HG03460 (cell line): ENCODE measurements at regions not wholly inside any gene's neighbourhood (a gene's known extent, or its start where the extent isn't known, plus 50 kb on each side); places are given as distances from the start of the nearest gene placed in this dataset.

Source experiments
- ATAC-seq: cut with Tn5 transposase; IDR thresholded peaks from one replicate; pipeline ENCODE4 v1.9.1; 2021; ENCODE audit not compliant: unreplicated experiment

DNA sequence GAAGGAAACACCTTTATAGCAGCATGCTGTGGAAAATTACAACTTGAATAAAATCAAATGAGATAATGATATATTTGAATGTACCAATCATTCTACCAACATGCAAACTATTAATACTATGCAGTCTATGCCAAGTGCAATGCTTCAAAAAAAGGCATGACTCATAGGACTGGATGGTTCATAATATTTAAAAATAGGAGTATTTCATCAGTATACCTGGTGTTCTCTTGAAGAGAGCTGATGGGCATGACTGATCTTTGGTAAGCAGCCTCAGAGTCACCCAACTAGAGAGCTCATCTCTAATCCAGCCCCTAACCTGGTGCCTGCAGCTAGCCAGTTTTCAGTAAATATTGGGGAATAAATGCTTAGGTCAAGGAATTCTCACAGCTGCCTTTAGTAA lies 434.7 kb upstream of the ARRDC4 start:
- no peak for ATAC-seq

DNA sequence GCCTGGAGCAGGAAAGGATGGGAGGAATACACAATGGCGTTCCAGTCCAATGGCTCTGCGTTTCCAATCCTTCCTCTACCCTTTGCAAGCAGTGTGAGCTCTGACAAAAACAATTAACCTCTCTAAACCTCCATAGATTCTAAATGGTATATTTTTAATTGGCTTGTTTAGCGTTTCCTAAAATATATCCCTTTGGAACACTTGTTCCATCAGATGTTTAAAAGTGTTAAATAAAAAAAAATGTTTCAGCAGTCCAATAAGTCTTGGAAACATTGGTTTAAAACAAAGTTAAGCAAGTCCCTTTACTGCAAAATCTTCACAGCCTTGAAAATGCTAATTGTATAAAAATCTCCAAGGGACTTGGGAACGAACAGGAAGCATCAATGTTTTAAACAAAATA lies 432.3 kb upstream of the ARRDC4 start:
- ATAC-seq: no peak

DNA sequence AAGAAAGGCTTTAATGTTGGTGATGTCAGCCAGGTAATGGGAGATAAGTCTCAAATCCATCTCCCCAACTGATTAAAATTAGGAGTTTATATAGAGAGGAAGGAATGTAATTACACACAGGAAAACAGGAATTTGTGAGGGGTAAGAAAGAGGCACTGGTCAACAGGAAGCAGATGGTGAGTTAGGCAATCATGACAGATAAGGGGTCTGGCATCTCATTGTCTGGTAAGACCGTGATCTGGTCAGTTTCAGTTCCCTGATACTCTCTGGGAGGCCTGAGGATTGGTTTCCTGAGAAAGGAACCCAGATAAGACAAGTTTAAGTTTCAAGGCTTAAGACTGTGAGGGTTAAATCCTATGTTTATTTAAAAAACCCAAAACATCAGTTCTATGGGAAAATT lies 414.7 kb upstream of the ARRDC4 start:
- no peak for ATAC-seq

DNA sequence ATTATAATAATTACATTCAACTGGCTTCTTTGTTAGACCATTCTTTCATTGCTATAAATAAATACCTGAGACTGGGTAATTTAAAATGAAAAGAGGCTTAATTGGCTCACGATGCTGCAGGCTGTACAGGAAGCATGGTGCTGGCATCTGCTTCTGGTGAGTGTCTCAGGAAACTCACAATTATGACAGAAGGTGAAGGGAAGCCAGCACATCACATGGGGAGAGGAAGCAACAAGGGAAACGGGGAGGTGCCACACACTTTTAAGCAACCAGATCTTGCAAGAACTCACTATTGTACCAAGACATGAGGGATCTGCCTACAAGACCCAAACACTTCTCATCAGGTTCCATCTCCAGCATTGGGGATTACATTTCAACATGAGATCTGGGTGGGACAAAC lies 413.1 kb upstream of the ARRDC4 start:
- ATAC-seq: no peak

DNA sequence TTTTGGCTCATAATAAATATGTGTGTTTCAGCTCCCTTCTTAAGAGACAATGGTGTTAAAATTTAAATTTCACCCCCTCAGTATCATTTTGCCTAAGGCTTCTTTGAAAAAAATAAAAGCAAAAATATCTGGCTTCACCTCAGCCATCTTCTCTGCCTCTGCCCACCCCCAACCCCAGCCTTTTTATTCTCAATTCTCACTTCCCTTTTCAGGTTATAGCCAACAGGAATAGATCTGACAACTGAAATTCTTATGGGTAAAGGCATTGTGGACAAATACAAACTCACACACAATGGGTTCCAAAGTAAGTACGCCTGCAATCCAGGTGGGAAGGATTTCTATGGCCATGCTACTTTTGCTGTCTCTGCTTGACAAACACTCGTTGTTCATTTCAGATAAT lies 399.0 kb upstream of the ARRDC4 start:
- no peak for ATAC-seq

DNA sequence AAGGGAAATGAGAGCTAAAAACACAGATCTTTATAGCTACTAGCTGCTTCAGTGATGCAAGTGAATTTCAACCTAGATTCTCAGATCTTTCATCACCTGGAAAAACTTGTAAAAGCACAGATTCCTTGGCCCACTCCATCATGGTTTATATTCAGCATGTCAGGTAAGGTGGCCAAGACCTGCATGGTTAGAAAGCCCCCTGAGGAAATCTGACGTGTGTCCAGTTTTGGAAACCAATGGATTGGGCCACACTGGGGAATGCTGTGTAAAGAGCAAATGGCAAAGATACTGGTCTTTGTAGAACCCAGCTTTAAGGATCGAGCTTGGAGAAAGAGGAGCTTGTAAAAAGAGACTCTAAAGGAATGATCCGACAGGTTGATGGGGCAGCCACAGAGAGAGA lies 397.0 kb upstream of the ARRDC4 start:
- no peak for ATAC-seq

DNA sequence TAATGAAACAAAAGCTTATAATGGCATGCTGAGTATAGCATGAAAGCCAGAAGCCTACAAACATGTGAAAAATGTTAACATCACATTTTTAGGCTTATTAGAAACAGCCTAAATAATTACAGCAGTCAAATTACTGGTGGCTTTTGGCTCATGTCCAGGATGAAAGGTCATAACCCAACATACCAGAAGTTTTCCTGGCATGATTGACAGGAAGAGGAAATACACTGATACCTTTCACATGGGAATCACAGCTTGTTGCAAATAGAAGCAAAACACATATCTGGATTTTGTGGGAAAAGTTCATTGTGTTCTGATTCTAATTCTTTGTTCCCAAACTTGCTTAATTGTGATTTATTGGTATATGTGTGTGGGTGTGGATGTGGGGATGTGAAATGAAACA lies 393.5 kb upstream of the ARRDC4 start:
- no peak for ATAC-seq

DNA sequence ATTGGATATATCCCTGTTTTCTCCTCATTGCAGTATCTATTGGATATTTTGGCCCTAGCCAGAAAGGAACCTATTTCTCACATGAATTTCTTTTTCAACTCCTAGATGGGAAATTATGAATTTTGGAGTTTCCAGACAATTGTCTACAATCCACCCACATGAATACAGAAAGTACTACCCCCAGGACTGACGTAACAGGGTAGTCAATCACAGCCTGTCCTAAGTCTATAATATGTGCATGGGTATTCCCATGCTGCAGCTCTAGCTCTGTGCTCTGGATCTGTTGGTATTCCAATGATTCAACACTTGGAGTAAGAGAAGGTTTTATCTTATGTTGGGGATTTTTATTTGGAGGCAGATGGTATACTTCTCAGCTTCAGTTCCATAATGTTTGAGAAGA lies 393.1 kb upstream of the ARRDC4 start:
- ATAC-seq: no peak

DNA sequence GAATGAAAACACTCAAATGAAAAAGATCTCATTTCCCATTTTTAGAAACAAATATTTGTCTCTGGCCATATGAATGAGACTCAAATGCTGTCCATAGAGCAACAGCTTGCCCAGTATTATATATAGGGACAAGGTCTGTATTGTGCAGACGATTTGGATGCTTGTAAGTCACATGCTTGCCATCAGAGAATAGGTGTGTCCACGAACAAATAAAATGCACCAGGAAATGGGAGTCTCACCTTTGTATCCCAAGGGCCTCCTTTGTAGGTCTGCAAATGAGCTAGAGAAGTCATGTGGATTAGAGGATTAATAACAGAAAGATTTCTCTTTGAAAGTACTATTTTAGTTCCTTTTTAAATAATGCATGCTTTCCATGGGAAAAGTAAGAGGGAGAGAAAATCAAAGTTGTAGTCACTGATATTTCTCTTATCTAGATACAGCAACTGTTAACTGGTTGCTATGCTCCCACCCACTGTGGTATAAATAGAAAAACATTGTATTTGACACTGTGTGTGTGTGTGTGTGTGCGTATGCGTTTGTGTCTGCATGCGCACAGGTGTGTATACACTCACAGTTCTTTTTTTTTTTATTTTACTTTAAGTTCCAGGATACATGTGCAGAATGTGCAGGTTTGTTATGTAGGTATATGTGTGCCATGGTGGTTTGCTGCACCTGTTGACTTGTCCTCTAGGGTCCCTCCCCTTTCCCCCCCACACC lies 383.4 kb upstream of the ARRDC4 start:
- ATAC-seq: no peak

DNA sequence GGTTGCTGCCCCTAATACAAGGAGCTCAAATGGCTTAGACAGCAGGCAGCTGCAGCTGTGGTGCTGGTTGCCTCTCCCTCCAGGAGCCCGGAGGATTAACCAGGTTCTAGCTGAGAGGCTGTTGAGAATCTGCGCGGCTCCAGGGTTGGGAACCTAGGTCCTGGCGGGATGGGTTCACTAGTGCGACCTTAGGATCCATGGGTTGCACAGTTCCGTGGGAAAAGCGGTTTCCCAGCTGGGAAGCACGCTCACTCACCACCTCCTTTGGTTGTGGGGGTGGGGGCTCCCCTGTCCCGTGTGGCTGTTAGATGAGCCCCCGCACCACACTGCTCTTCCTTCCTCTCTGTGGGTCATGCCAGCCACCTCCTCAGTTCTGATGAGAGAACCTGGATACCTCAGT lies 375.1 kb upstream of the ARRDC4 start:
- ATAC-seq: no peak

DNA sequence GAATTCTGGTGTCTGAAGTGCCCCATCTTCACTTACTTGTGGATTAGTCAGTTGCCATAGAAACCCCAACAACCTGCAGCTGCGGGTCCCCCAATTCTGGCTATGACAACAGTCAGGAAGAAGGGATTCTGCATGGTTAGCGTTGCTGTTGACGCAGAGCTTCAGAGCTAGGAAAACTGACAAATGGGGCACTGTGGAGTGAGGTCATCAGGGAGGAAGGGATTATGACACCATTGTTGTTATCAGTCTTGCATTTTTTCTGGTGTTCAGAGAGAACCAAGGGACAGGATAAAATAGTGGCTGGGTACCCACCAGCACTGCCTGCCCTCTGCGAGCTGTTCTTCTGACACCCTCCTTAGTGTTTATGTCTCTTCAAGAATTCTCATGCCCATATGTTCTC lies 367.7 kb upstream of the ARRDC4 start:
- no peak for ATAC-seq

DNA sequence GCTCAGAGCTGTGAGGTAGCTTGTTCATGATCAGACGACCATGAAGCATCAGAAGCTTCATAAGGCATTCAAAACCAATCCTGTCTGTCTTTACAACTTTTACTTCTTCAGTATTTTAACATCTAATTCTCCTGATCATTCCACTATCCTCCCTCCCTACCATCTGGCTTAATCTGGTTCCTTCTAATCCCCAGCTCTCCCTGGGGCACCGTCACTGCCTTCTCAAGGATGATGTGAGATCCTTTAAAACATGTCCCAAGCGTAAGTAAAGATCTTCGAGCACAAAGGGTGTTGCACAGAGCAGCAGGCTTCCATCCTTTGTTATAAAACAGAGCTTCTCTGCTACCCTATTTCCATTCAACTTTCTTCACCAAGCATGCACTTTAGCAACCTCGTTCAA lies 362.7 kb upstream of the ARRDC4 start:
- no peak for ATAC-seq

DNA sequence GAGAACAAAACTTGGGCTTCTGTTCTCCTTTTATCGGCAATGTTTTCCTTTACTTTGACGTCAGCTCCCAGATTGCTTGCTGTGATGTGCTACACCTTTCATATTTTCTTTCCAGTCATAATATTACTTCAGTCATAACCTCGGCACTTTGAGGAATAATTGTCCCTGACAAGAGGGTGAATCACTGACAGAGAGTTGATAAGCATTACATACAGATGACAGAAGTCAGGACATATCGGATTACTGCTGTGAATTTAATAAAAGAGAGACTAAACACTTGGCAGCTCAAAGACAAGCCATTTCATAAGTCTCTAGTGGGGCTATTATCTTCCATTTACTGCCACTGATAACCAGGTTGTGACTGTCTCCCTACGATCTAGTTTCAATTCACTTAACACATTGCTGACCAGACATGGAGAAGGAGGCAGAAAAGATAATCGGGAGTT lies 362.1 kb upstream of the ARRDC4 start:
- ATAC-seq: no peak

DNA sequence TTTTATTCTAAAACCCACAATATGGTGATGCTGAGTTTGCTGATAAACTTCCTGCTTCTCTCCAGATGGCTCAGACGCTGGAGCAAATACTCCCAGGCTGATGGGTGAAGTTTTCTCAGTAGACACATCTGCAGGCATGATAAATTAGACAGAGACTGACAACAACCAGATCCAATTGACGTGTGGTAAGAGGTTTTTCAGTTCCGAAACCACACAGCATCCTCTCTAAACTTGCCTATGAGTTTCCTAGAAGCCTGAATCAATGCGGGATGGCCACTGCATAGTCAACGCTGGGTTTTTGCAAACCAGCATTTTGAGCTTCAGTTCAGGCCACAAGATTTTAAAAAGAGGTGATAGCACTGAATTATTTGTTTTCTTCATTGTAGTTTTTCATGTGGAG lies 360.3 kb upstream of the ARRDC4 start:
- ATAC-seq: no peak

DNA sequence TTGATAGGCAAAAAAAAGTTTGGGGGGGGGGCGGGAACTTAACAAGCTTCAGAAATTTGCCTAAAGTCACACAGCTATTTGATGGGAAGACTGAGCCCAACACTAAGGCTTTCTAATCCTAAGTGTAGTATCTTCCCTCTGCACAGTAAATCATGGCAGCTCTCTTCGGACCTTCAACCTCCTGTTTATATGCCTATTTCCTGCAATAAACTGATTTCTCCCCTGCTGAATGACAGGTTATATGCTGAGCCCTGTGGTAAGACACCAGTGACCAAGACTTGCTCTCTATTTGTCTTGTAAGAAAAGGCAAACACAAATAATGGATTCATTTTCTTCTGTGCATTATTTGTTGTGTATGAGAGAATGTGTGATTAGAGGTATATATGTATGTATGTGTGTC lies 355.8 kb upstream of the ARRDC4 start:
- ATAC-seq: no peak

DNA sequence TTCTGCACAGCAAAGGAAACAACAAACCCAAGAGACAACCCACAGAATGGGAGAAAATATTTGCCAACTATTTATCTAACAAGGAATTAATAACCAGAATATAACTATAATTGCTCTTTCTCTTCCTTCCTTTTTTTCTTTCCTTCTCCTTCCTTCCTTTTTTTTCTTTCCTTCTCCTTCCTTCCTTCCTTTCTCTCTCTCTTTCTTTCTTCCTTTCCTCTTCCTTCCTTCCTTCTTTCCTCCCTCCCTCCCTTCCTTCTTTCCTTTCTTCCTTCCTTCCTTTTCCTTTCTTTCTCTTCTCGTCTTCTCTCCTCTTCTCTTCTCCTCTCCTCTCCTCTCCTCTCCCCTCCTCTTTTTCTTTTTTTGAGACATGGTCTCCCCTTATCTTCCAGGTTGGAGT lies 345.4 kb upstream of the ARRDC4 start:
- ATAC-seq: no peak

DNA sequence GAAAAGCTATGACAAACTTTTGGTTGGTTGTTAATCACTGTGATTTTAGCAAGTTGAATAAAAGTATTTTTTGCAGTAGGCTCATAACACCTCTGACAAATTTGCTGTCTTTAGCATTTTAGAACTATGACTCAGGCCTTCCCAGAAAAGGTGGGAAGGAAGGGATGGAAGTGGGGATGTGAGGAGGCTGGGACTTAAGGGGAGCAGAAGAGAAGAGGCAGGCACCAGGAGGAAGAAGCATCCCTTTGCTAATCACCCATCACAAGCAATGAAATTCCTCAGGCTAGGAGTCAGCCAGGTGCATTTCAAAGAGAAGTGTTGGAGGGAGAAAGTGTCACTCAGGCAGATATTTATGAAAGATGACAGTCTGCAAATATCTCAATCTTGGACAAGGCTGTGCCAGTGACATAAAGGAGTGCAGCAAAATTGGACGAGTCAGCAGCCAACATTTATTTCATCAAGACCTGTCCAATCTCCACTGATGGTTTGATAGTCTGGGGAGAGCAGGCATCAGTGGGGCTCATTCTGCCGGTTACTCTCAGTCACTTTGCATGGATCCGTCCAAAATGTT lies 337.3 kb upstream of the ARRDC4 start:
- ATAC-seq: no peak

DNA sequence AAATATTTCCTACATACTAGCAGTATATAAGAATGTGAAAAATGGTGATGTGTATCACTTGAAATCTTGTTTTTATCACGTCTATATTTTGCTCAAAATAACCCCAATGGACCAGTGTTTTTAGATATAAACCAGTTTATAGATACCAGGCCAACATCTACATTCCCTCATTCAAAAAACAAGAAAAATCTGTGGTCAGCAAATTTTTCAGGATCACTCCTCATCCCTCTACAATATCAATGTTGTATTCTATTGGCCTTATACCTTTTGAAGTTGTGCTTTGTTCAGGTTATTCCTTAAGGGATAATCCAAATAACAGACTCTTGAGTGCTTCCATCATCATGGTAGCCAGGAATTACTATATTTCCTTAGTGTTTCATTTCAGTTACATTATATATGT lies 332.9 kb upstream of the ARRDC4 start:
- no peak for ATAC-seq

DNA sequence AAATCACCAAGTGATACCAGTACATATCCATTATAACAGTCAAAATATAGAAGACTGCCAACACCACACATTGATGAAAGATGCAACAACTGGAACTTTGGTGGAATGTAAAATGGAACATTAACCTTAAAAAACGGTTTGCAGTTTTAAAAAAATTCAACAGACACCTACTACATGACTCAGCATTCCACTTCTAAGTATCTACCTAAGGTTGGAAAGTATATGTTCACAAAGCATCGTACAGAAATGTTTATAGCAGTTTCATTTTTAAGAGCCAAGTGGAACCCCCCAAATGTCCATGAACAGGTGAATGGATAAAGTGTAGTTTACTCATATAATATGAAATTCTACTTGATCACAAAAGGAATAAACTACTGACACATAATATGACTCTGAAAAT lies 314.7 kb upstream of the ARRDC4 start:
- ATAC-seq: no peak

DNA sequence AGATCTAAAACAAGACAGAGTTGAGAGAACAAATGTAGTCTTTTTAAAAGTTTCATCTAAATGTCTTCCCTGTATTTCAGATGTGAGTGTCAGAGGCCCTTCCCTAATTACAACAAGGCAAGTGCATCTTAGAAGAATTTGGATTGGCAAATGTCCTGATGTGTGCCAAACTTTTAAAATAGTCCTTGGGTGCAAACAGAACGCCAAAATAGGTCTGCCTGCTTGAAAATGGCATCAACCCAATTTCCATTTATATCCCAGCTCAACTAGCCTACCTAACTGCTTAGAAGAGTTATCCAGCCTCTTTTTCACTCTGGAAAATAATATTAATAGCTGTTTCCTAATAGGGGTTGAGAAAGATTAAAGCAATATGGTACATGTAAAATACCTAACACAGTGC lies 311.8 kb upstream of the ARRDC4 start:
- no peak for ATAC-seq

DNA sequence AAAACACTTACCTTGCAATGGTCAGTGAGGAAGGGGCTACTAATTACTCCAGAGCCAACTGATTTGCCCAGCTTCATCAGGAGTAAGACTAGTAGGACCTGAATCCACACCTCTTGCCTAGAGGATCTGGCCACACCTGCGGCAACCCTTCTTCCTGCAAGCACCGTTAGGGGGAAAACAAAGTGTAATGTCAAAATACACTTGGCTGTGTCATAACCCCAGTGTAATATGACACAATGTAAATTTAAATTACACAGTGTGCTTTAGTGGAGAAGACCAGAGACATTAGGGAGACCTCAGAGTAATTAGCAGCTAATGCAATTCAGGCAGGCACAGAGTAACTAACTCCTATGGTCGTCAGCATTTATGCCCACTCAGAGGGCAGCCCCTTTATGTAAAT lies 308.5 kb upstream of the ARRDC4 start:
- ATAC-seq: no peak

DNA sequence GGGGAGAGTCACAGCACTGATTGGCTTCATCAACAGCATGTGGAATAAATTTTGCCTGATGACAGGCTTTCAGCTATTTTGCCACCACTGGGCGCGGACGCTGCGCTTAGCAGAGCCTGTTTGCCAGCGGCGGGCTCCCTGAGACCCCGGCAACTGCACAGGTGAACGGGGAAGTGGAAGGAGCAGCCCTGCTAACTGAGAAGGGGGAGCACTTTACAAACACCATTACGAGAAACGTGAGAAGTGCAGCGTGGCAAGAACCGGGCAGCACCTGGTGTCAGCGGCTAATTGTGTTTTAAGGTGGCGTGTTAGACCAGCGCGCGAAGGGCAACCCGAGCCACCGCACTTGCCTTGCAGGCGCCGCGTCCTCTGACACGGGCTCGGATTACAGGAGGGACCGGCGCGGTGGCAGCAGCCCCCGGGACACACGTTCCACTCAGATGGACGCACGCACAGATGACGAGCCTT lies 307.8 kb upstream of the ARRDC4 start:
- ATAC-seq: no peak

DNA sequence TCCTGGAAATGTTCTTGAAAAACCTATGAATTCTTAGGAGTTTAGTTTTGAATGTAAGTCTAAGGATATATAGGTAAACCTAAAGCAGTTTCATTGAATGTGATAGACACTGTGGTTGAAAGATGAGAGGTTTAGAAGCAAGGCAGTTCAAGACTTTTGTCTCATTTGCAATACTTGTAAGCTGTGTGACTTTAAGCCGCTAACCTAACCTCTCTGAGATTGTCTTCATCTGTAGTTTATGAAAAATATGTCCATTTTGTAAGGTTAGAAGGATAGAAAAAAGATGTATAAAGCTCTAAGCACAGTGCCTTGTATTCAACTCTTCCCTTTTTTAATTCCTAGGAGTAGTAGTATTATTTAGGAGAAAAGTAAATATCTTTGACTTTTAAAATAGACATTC lies 306.6 kb upstream of the ARRDC4 start:
- ATAC-seq: no peak
